ENCODE measurements at regions not wholly inside any gene's neighbourhood (a gene's known extent, or its start where the extent isn't known, plus 50 kb on each side); places are given as distances from the start of the nearest gene placed in this dataset.
"Not testable (repeated sequence)": the region's sequence is repeated elsewhere in the genome, so short reads cannot be mapped to it uniquely, and the experiment has no call there.

DNA sequence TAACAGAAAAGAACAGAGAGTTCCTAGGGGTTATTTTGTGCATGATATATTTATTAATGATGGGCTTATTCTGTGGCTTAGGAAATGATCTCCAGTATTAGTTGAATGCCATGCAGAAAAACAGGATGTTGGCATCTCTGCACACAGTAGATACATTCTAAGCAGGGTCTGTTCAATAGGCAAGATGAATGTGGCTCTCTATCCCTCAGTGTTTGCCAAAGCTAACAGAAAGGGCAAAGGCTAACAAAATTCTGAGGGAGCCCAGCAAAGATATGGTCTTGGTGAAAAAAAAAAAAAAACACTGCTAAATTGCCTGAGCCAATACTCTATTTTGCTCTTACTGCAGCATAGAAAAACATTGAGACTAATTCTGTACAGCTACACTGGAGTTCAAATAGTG lies 1095.8 kb downstream of the UQCRFS1 start:
- no peak for DNase-seq (ENCODE audit: low read depth)
- no peak overlapping the region for H3K4me3 ChIP-seq (ENCODE audit: low read depth, low read length)
- TF ChIP-seq, protein P1, sequence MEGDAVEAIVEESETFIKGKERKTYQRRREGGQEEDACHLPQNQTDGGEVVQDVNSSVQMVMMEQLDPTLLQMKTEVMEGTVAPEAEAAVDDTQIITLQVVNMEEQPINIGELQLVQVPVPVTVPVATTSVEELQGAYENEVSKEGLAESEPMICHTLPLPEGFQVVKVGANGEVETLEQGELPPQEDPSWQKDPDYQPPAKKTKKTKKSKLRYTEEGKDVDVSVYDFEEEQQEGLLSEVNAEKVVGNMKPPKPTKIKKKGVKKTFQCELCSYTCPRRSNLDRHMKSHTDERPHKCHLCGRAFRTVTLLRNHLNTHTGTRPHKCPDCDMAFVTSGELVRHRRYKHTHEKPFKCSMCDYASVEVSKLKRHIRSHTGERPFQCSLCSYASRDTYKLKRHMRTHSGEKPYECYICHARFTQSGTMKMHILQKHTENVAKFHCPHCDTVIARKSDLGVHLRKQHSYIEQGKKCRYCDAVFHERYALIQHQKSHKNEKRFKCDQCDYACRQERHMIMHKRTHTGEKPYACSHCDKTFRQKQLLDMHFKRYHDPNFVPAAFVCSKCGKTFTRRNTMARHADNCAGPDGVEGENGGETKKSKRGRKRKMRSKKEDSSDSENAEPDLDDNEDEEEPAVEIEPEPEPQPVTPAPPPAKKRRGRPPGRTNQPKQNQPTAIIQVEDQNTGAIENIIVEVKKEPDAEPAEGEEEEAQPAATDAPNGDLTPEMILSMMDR (conservative IDR thresholded peaks at IDR 0.05; ENCODE audit: low read depth, low read length) = no peak

DNA sequence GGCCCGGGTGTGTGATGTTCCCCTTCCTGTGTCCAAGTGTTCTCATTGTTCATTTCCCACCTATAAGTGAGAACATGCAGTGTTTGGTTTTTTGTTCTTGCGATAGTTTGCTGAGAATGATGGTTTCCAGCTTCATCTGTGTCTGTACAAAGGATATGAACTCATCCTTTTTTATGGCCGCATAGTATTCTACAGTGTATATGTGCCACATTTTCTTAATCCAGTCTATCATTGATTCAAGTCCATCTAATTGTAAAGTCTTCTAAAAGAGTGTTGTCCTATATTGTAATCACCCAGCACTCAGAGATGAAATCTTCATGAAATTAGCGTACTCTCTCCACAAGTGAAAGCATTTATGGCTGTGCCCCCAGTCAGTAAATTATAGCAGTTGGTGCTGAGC lies 1096.6 kb downstream of the UQCRFS1 start:
- not testable (repeated sequence) for DNase-seq (ENCODE audit: low read depth); H3K4me3 ChIP-seq (ENCODE audit: low read depth, low read length)

DNA sequence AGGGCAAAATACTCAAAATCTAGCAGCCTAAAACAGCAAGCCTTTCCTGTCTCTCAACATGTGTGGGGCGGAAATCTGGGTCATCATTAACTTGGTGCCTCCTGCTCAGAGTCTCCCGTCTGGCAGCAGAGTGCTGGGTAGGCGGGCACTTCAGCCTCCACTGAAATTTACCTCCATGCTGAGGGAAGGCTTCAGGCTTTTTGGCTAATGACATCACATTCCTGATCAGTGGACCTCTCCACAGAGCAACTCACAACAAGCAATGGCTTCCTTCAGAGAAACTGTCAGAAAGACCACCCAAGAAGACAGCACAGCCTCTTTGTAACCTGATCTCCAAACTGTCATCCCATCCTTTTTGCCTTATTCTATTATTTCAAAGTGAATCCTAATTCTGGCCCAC lies 1109.0 kb downstream of the UQCRFS1 start:
- no peak overlapping the region for H3K4me3 ChIP-seq (ENCODE audit: low read depth, low read length)
- no peak for DNase-seq (ENCODE audit: low read depth)
- TF ChIP-seq, protein P1 (conservative IDR thresholded peaks at IDR 0.05; ENCODE audit: low read depth, low read length) = no peak

DNA sequence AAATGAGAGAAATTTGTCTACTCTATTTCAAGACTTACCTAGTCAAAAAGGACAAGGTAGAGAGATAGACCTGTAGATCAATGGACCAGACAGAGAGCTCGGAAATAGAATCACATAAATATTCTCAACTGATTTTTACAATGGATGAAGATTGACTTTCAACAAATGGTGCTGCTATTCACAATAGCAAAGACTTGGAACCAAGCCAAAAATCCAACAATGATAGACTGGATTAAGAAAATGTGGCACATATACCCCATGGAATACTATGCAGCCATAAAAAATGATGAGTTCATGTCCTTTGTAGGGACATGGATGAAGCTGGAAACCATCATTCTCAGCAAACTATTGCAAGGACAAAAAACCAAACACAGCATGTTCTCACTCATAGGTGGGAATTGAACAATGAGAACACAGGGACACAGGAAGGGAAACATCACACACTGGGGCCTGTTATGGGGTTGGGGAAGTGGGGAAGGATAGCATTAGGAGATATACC lies 1128.2 kb downstream of the UQCRFS1 start:
- not testable (repeated sequence) for DNase-seq (ENCODE audit: low read depth); H3K4me3 ChIP-seq (ENCODE audit: low read depth, low read length)

DNA sequence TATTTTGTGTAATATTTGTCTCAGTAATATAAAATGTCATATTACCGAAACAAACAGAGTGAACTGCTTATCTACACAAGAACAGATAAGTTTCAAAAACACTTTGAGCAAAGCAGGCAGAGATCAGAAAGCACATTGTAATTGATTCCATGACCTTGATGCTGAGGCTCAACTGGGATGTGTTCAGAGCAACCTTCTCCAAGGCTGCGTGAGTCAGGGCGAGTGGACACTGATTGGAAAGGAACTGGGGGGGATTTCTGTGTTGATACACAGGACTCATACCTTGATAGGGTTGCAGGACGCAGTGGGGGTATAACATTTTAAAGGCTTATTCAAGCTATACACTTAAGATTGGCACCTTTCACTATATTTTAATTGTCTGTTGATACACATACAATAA lies 1136.3 kb downstream of the UQCRFS1 start:
- TF ChIP-seq, protein P1 (conservative IDR thresholded peaks at IDR 0.05; ENCODE audit: low read depth, low read length) = no peak
- no peak overlapping the region for H3K4me3 ChIP-seq (ENCODE audit: low read depth, low read length)
- DNase-seq (ENCODE audit: low read depth) = no peak

DNA sequence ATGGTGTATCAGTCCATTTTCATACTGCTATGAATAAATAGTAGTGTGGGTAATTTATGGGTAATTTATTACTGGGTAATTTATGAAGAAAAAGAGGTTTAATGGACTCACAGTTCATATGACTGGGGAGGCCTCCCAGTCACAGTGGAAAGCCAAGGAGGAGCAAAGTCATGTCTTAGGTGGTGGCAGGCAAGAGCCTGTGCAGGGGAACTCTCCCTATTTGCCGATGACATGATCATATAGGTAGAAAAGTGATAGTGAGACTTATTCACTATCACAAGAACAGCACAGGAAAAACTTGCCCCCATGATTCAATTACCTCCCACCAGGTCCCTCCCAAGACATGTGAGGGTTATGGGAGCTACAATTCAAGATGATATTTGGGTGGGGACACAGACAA lies 1137.7 kb downstream of the UQCRFS1 start:
- TF ChIP-seq, protein P1 (conservative IDR thresholded peaks at IDR 0.05; ENCODE audit: low read depth, low read length) = no peak
- H3K4me3 ChIP-seq (ENCODE audit: low read depth, low read length) = no peak overlapping the region
- DNase-seq (ENCODE audit: low read depth) = no peak

DNA sequence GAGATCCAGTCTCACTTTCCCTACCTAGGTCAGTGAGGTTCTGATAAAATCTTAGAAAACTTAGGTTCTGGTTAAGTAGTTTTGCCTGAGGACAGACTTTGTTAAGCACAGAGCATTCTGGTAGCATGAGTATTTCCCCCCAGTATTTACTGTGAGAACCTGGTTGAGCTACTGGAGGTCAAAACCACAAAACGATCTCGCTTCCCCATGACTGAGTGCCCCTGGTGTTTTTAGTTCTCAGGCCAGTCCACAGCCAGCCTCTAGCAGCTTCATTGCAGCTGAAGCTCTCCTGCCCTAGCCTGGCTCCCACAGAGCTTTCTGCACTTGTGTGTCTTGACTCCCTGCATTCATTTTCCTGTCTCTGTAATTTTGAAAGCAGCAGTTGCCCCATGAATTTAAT lies 1138.2 kb downstream of the UQCRFS1 start:
- TF ChIP-seq, protein P1 (conservative IDR thresholded peaks at IDR 0.05; ENCODE audit: low read depth, low read length) = no peak

DNA sequence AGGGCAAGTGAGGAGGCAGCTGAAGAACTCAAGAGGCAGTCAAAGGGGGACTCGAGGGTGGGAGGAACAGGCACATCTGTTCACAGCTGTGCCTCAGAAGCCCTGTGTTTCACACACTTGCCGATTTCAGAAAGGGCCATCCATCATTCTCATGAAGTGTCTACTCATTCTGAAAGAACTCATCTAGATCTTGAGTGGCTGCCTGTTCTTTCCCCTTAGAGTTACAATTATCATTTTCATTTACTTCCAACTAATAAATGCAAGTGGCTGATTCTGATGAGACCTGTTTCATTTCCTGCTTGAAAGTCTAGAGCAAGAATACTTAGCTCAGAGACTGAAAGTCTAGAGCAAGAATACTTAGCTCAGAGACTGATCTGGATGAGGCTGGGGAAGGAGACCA lies 1145.1 kb downstream of the UQCRFS1 start:
- TF ChIP-seq, protein P1 (conservative IDR thresholded peaks at IDR 0.05; ENCODE audit: low read depth, low read length) = no peak
- DNase-seq (ENCODE audit: low read depth) = no peak
- H3K4me3 ChIP-seq (ENCODE audit: low read depth, low read length) = no peak overlapping the region

More for the DNA sequence above, 1138.2 kb downstream of the UQCRFS1 start:
- H3K4me3 ChIP-seq (ENCODE audit: low read depth, low read length) = no peak overlapping the region
- DNase-seq (ENCODE audit: low read depth) = no peak

Measured in choroid plexus epithelial cell (primary cell).